HG02938 (cell line): ENCODE measurements at regions not wholly inside any gene's neighbourhood (a gene's known extent, or its start where the extent isn't known, plus 50 kb on each side); places are given as distances from the start of the nearest gene placed in this dataset.

ENCODE experiments used
- ATAC-seq: cut with Tn5 transposase; IDR thresholded peaks from one replicate; pipeline ENCODE4 v1.9.1; 2021; ENCODE audit warnings: mild to moderate bottlenecking, moderate library complexity; ENCODE audit not compliant: unreplicated experiment

DNA sequence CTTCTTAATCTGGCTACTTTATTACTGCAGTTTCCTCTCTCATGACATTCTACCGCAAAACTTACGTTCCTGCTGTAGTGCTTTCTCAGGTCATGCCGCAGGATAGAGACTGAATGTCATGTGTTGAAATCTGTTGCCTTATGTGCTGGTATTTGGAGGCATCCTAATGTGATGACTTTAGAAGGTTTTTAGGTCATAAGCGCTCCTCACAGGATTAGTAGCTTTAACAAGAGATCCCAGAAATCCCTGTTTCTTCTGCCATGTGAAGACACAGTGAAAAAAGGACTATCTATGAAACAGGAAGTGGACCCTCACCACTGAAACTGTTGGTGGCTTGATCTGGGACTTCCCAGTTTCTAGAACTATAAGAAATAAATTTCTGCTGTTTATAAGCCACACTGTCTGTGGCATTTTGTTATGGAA, 209.3 kb downstream of the LACC1 start:
- no peak for ATAC-seq

DNA sequence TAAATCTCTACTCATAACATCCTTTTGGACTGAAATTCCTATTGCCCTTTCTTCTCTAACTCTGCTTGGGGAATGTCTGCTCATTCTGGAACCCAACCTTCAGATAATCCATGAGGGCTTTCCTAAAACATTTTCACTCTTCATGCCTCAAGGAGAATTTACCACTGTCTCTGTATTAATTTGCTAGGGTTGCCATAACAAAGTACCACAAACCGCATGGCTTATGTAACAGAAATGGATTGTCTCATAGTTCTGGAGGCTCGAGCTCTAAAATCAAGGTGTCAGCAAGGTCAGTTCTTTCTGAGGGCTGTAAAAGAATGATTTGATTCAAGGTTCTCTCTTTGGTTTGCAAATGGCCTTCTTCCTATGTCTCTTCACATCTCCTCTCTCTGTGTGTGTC, 209.7 kb downstream of the LACC1 start:
- no peak for ATAC-seq

DNA sequence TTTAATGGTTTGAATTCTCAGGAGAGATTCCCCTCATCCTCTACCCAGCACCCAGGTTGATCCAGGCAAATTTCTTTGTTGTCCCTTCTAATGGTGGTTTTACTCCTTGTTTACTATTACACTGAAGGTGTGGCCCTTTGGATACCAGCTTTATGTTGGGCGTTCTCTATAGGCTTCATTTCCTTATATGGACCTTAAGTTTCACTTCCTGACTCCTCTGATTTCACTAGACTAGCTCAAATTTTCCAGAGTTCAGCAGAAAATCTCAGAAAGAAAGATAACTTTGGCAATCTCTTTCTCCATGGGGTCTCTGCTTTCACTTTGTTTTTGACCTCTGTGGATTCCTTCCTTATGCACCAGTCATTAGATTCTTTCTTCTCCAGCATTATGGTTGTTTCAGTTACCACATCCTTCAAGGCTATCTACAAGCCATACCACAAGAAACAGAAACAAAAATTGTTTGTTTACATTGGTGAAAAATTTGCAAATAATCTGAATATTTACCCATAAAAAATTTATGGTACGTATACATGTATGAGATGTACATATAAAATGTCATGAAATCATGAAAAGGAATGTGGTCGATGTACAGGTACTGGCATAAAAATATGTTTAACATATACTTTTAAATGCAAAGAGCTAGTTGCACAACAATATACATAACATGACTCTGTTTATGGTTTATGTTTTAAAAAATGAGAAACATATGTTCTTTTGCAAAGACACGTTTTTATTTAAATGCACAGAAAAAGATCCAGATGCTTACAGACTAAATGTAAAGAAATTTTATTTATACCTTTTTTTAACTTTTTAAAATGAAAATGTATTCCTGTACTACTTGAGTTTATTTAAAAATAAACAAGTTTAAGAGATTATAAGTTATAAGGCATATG, 212.6 kb downstream of the LACC1 start:
- ATAC-seq: no peak

DNA sequence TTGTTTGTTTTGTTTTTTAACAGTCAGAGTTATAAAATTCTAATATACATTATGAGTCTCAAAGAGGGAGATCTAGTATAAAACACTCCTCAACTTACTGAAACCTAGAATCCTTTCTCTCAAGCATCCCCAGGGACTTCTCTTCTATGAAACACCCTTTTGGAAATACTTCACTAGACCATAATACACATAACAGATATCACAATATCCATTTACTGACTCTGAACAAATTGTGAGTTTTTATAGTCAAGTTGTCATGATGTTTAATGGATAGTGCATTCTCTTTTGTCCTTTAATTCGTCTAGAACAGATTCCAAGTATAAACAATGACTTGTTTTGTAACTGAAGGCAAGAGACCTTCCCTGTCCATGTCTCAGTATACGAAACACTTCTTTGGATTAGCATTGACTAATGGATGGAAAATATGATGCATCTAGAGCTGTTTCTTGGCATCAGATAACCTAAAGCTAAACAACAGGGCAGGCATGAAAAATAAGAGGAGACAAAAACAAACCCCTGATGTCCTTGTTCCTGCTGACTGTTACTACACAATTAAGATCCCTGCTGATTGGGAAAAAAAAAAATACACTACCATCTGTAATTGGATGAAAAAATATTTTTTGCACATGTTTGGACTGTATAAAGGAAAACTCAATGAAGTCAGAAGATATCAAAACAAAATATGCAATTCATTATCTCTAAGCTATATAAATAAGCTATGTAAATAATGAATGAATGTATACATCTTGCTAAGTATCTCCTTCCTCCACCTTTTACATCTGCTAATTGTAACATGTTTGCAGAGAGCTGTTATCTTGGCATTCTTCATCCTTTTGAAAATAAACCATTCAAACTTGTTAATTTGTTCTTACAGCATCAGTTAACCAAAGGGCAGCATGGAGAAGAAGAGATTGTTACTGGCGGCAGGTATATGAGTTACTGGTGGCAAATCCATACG, 214.2 kb downstream of the LACC1 start:
- ATAC-seq: no peak

DNA sequence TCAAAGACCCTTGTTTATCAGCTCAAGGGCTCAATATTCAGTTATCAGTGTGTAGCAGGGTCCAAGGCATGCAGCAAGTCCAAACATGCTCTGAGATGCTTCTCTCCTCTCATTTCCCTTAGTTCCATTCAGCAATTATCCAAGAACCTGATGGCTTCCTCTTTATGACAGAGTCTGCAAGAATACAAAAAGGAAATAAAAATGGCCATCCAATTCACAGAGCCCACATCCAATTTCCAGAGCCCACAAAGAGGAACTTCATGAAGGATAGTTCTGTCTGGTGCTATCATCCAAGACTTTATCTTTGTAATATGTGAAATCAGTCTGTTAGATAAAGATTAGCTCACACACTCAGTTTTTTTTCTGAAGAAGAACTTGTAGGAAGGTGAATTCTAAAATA, 217.2 kb downstream of the LACC1 start:
- no peak for ATAC-seq

DNA sequence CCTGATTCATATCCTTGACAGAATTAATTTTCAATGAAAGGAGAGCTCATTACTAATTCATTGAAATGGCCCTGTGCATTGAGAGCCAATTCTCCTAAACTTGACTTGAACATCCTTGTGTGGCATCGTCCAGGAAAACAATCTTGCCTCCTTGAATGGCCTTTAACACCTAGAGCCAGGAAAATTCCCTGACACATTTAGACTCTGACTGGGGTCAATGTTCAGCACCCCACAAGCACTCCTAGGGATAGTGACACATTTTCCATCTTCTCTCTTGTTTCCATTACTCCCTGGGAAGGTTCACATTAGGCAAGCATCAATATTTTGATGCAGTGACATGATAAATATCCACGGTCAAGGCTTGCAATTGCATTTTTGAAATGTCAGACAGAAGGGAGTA, 218.9 kb downstream of the LACC1 start:
- ATAC-seq: no peak

DNA sequence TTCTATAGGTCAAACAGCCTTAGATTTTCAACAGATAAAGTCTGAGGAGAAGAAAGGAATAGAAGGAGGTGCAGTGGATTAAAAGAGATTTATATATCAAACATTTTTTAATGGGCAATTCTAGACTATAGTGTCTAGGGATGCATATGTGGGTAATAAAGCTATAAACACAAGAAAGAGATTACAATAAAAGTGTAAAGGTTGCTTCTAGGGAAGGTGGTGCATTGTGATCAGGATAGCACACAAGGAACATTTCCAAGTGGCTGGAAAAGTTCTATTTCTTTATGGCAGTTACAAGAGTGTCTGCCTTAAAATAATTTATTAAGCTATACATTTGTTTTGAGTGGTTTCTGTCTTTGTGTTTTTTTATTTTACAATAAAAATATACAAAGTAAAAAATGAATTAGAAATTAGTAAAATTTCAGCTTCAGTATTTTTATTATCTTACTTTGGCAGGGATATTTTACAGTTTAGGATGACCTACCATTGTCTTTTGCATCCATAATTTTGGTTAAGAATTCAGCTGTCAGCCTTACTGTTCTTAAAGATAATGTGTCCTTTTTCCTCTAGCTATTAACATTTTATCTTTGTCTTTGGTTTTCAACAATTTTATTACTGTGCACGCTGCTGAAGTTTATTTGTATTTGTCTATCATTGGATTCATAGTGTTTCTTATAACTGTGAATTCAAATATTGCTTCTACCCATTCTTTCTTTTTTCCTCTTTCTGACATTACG, 221.8 kb downstream of the LACC1 start:
- ATAC-seq: no peak

DNA sequence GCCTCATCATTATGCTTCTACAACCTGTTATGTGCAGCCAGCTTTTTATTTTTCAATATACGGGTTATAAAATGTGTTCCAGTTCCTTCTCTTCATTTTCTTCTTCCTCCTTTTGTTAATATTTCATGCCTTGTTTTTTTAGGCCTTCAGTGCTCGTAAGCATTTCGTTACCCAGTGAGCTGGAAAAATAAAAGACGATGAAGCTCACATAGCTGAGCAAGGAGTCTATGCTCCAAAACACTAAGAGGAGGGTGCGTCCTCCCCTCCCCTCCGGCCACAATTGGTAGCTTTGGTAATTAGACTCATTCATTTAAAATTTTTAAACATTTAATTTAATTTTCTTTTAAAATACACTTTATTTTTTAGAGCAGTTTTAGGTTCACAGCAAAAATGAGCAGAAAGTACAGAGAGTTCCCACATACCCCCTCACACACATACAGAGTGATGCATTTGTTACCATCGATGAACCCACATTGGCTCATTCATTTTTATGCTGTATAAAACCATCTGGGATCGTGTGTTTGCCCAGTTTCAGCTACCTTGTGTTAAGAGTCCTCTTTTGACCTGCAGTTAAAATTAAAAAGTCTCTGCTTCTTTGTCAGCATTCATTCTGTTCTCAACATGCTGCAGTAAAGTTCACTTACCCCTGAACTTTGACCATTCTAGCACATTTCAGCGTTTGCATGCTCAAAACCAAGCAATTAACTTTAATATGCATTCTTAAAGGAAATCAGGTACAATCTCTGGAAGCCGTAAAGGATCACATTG, 223.9 kb downstream of the LACC1 start:
- no peak for ATAC-seq

DNA sequence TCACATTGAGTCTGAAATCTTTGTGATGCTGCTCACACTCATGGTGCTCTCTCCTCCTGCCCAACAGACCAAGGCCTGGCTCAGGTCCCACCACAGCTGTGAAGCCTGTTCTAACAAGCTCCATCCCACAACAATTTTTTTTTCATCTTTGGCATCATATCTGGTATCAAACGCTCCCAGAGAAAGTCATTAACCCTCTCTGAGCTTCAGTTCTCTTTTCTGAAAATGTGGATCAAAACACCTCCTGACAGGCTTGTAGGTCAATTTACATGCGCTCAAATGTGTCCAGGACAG, 224.4 kb downstream of the LACC1 start:
- no peak for ATAC-seq

DNA sequence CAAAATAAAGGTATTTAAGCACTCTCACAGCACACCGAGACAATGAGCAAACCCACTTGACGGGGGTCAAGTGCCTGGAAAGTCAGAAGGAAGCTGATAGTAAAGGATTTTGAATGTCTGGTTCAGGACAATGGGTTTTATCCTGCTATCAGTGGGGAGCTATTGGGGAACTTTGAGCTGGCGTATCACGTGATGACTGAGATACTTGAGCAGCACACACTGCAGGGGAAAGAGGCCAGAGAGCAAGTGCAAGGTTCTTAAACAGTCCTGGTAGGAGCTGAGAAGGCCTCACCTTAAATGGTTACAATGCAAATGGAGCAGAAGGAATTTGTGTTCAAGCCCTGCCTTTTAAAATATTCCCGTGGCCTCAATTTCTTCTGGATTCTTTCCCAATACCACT, 225.3 kb downstream of the LACC1 start:
- no peak for ATAC-seq

DNA sequence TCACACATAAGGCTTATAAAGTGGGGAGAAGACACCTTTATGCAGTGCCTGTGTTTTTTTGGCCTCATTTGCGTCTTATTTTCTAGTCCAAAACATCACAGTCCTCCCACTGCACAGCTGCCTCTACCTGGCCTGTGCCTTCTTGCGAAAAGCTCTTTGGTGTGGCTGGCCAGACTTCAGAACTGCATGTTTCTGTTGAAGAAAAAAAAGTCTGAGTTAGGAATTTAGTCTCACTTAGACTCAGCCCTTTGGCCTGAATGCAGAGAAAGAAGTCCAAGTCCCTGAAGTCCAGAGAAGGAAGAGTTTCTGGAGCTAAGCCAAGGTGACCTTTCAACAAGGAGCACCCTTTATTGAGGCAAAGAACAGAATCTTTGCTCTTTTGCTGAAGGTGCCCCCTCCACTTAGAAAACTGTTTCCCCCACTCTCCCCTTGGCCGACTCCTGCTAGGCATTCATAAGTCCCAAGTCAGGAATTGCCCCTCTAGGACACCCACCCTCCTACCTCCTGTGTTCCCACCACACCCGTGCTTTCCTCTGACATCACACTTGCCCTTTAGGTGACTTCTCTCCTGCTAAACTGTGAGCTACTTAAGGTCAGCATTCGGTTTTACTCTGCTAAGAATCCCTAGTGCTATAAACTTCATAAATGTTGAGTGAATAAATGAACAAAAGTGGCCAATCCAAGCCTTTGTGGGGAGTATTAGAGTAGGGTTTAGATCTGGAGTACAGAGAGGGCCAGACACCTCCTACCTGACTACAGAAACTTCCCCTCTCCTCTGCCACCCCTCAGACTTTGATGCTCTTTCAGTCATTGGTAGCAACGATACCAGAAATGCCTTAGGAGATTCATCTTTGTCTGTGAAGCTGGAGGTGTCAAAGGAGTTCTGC, 226.8 kb downstream of the LACC1 start:
- no peak for ATAC-seq

DNA sequence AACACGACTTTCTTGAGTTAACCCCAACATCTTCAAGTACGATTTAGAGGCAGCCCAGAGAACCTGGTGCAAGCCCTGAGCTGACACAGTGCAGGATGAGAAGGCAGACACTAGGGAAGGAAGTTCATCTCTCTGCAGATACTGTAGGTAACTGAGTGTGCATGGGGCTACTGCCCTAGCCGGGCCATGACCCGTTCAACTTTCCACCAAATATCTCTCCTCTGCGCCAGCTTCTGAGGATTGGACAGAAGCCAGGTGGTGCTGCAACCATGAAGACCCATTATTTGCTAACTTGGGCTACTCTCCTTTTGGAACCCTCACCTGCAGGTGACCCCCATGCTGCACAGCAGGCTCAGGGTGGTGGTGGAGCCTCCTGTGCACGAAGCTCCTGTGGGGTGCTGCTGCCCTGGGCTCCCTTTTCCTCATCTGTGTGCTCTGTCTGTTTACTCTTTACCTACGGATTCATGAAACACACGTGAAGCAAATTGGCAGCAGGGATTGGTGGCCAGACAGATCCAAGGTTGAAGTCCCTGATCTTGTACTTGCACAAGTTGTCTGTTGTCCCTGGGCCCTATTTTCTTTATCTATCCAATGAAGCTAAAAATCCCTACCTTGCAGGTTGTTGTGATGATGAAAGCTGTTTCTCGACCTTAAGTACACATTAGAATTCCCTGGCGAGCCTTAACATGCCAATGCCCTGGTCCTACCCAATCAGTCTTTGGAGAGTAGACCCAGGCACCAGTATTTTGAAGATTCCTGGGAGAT, 227.8 kb downstream of the LACC1 start:
- ATAC-seq: no peak

DNA sequence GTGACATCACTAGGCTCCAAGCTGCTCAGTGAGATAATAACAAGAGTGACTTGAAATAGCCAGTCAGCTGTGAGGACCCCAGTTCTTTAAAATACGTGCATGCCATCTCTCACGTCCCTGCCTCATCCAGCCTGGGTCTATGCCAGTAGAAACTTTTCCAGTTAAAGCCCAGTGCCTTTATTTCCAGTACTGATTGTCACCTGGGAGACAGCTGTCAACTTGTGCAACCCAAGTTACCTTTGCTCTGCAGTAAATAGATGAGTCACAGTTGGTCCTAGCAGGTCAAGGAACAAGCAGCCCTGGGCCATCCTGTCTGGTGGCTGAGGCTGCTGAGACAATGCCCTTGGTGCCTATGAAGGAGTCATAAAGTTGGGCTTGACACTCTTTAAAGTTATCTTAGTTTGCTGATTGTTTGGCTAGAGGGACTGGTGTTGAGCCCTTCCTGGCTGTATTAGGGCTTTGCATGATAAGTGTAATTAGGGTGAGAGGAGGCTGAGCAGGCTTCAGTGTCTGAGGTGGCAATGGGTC, 228.7 kb downstream of the LACC1 start:
- no peak for ATAC-seq

DNA sequence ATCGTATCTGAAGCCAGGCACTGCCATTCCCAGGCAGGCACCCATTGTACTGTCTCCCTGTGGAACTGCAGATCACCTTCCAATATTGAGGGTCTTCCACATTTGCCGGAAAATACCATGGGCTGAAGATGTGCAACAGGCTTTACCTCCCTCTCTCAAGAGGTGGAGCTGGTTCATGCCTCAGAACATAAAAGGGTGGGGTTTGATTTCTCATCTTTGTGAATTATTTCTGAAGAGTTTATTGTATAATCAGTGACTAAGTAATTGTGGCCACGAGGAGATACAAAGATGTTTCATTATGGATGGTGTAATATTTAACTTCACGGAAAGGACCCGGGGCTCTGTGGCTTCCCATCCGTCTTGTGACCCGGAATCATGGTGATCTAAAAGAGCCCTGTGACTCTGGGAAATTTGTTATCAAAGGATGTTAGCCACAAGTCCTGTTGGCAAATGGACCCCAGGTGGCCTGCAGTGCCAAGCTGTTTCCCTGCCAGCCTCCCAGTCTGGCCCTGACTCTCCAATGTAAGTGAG, 230.5 kb downstream of the LACC1 start:
- no peak for ATAC-seq

DNA sequence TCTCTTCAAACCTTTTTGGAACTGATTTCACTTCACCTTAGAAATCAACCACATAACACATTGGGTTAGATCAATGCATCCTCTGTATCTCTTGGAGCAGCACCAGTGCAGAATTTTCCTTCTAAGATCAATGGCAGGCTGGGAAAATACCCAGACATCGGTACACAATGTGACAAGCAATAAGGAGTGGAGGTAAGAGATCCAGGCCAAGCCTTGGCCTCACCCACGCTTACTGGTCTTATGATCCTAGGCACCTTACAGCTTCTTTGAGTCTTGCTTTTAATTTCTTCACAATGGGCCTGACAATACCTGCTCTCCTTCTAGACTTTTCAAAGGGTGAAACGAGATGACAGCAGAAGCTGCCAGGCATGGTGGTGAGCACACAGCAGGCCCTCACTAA, 232.0 kb downstream of the LACC1 start:
- ATAC-seq: no peak

DNA sequence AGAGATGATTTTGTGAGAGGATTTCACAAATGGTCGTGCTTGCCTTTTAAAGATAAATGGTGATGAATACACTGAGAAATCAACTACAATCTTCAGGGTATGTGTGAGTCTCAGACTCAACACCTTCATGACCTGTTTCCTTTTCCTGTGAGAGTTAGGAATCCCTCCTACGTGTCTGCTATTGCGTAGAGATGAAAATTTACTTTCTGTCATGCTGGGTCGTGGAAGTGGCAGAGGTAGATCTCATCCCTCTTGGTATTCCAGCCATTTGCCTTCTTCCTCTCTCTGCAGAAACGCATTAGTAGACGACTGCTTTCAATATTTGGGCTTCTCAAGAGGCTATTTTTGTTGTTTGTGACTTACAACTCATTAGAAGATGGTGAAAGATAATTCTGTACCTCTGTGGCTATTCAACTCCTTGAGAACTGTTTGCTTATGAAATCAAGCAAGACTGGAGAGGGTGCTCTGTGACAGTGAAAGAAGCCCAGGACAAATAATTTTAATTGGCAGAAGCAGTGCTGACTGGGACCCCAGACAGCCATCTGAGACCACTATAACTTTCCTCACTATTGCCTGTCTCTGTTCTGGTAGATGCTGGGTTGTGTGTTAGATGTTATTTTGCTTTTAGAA, 233.1 kb downstream of the LACC1 start:
- ATAC-seq: no peak

DNA sequence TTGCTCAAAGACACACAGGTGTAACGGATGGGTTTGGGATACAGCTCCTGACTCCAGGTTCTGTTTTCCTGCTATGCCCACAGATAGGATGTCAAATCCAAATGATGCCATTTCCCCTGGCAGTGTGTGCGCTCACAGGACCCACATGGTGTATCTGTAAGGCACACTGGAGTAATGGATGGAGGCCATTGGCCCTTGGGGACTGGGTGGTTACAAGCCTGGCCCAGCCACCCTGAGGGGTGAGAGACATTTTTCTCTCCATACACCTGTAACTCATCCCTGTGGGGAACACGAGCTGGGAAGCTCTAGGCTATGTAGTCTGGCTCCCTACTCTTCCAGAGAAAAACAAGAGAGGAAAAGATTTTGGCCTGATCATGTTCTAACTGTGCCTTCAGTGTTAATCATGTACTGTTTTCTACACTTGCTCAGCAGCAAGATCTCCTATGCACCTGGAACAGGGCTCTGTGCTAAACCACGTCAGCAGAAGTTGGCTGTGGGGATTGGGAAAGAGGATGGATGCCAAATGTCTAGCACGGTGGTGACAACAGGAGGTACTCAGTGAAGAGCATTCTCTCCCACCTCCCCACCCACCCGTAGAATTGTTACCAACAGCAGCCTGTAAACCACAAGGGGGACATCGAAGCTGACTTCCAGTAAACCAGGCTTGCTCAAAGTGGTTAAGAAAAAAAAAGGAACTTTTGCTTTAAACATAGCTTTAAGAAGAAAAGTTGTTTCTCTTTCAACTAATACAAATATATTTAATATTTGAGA, 237.0 kb downstream of the LACC1 start:
- ATAC-seq: no peak
